A549 (cell line): ENCODE measurements at regions not wholly inside any gene's neighbourhood (a gene's known extent, or its start where the extent isn't known, plus 50 kb on each side); places are given as distances from the start of the nearest gene placed in this dataset.
"Not testable (repeated sequence)": the region's sequence is repeated elsewhere in the genome, so short reads cannot be mapped to it uniquely, and the experiment has no call there.

Source experiments
- BHLHE40 ChIP-seq: IDR thresholded peaks from 2 replicates; pipeline ENCODE4 v1.6.1; 2012; ENCODE audit warnings: low read depth, low read length, inconsistent platforms
- JUN ChIP-seq, 2 experiments: fragments of >200 bp; sonication (Bioruptor Twin); formaldehyde crosslinking; IDR thresholded peaks; 2 replicates in 1 of 2; 3 replicates in 1 of 2; pipeline ENCODE4 v1.6.1; 2016 to 2017
- RAD21 ChIP-seq, 2 experiments: fragments of >200 bp in 1 of 2; sonication (Bioruptor Twin) in 1 of 2; formaldehyde crosslinking in 1 of 2; IDR thresholded peaks in 1 of 2; conservative IDR thresholded peaks in 1 of 2; 2 replicates in 1 of 2; 3 replicates in 1 of 2; pipeline ENCODE4 v1.6.1; 2012 to 2018; ENCODE audit warnings: inconsistent platforms in 1 of 2
- ZFP36 ChIP-seq: fragments of 450-650 bp; IDR thresholded peaks from 2 replicates; pipeline ENCODE4 v1.6.1; 2014; ENCODE audit warnings: borderline replicate concordance; ENCODE audit not compliant: partially characterized antibody

GRCh38 chr2:17130627-17131026 lies 387.6 kb downstream of the RAD51AP2 start:
- not testable (repeated sequence) for TF ChIP-seq BHLHE40; JUN (IDR thresholded peaks at IDR 0.05); ZFP36; RAD21 (conservative IDR thresholded peaks at IDR 0.05 in 1 of 2, IDR thresholded peaks at IDR 0.05 in 1 of 2)
